Liver (tissue), 8 donors: ENCODE measurements at regions not wholly inside any gene's neighbourhood (a gene's known extent, or its start where the extent isn't known, plus 50 kb on each side); places are given as distances from the start of the nearest gene placed in this dataset.

Experiments used
- DNase-seq: peaks from one replicate; pipeline ENCODE4 v3.0.0-alpha.2; 2017; ENCODE audit warnings: low spot score
- H3K27ac ChIP-seq, 2 donors: one replicate each; pipeline ENCODE4 v1.7.0; 2013; ENCODE audit warnings: inconsistent platforms in 2 of 2, low read length in 2 of 2, control low read depth in 1 of 2, low read depth in 1 of 2, mild to moderate bottlenecking in 1 of 2
- H3K27me3 ChIP-seq, 4 donors: one replicate each; pipeline versions ENCODE4 v1.6.1 to v1.7.0; 2013; ENCODE audit warnings: low read length in 3 of 4, inconsistent platforms in 1 of 4, mild to moderate bottlenecking in 1 of 4, moderate library complexity in 1 of 4; ENCODE audit not compliant: control insufficient read depth in 4 of 4, insufficient read depth in 4 of 4
- H3K36me3 ChIP-seq, 4 donors: one replicate each; pipeline versions ENCODE4 v1.6.1 to v1.7.0; 2013; ENCODE audit warnings: low read length in 3 of 4, mild to moderate bottlenecking in 3 of 4, low read depth in 1 of 4, moderate library complexity in 1 of 4; ENCODE audit not compliant: control insufficient read depth in 4 of 4, insufficient read depth in 3 of 4
- H3K4me1 ChIP-seq, 4 donors: one replicate each; pipeline versions ENCODE4 v1.6.1 to v1.7.0; 2013; ENCODE audit warnings: low read length in 3 of 4, mild to moderate bottlenecking in 3 of 4, moderate library complexity in 1 of 4; ENCODE audit not compliant: control insufficient read depth in 4 of 4, insufficient read depth in 4 of 4
- H3K4me3 ChIP-seq, 3 donors: one replicate each; pipeline versions ENCODE4 v1.6.1 to v1.7.0; 2013; ENCODE audit warnings: low read length in 3 of 3, control low read depth in 1 of 3, low read depth in 1 of 3, mild to moderate bottlenecking in 1 of 3
- H3K9ac ChIP-seq, 2 donors: one replicate each; pipeline ENCODE4 v1.7.0; 2013; ENCODE audit warnings: low read length in 2 of 2, mild to moderate bottlenecking in 2 of 2, moderate library complexity in 2 of 2, control low read depth in 1 of 2, low read depth in 1 of 2
- H3K9me3 ChIP-seq, 4 donors: one replicate each; pipeline versions ENCODE4 v1.6.1 to v1.7.0; 2013; ENCODE audit warnings: low read length in 3 of 4; ENCODE audit not compliant: control insufficient read depth in 4 of 4
- ATF3 ChIP-seq: IDR thresholded peaks from 2 replicates; pipeline ENCODE4 v1.6.1; 2016; ENCODE audit warnings: antibody characterized with exemption
- CTCF ChIP-seq: fragments of 150-350 bp; IDR thresholded peaks from 2 replicates; pipeline ENCODE4 v1.5.1; 2017; ENCODE audit warnings: improper control_type of control experiment, low read depth, low read length; ENCODE audit not compliant: missing input control
- EGR1 ChIP-seq, 2 donors: IDR thresholded peaks; 2 replicates each; pipeline ENCODE4 v1.6.1; 2016 to 2018; ENCODE audit warnings: antibody characterized with exemption in 2 of 2, low read depth in 2 of 2
- FOXA2 ChIP-seq: IDR thresholded peaks from 2 replicates; pipeline ENCODE4 v1.6.1; 2016; ENCODE audit warnings: antibody characterized with exemption
- RAD21 ChIP-seq, 2 donors: IDR thresholded peaks; 2 replicates each; pipeline ENCODE4 v1.6.1; 2016; ENCODE audit warnings: antibody characterized with exemption in 2 of 2, mild to moderate bottlenecking in 2 of 2
- REST ChIP-seq: IDR thresholded peaks from 2 replicates; pipeline ENCODE4 v1.6.1; 2016; ENCODE audit warnings: antibody characterized with exemption, mild to moderate bottlenecking
- SP1 ChIP-seq: IDR thresholded peaks from 2 replicates; pipeline ENCODE4 v1.6.1; 2018; ENCODE audit warnings: antibody characterized with exemption, mild to moderate bottlenecking
- TAF1 ChIP-seq: conservative IDR thresholded peaks from 2 replicates; pipeline ENCODE4 v1.6.1; 2016; ENCODE audit warnings: antibody characterized with exemption, mild to moderate bottlenecking
- ZBTB33 ChIP-seq: IDR thresholded peaks from 2 replicates; pipeline ENCODE4 v1.6.1; 2016; ENCODE audit warnings: antibody characterized with exemption
- WGBS: extraction: QIAGEN DNeasy Blood & Tissue Kit; methylation state at CpG from one replicate; pipeline ENCODE4 v1.1.7; 2013; 5-methylcytosine and 5-hydroxymethylcytosine counted together
- donor health status: healthy.
- donor health status: healthy.
- donor health status: healthy.
- donor health status: healthy.
- donor health status: healthy.

- TF ChIP-seq EGR1 (IDR thresholded peaks at IDR 0.05; ENCODE audit: low read depth in 2 of 2) (no peak), RAD21 (IDR thresholded peaks at IDR 0.05) (no peak), TAF1 (no peak), SP1 (no peak)
- H3K4me3 ChIP-seq = no peak overlapping the region
- 69% methylated on average over 10 of the region's 10 CpGs for WGBS
- no peaks in the 10 kb centered on the region for H3K36me3 ChIP-seq
- no peaks in the 10 kb centered on the region for H3K4me1 ChIP-seq
- H3K9ac ChIP-seq = no peak overlapping the region
- peaks cover 0 to 8% (median 0%) of the 10 kb centered on the region in 4 donors for H3K9me3 ChIP-seq
- no peak for DNase-seq
- no peaks in the 10 kb centered on the region for H3K27me3 ChIP-seq
- H3K27ac ChIP-seq = no peak overlapping the region
Observed at GRCh38 chr2:221716426-221717303, 144.6 kb upstream of the EPHA4 start.

GRCh38 chr2:221715523-221716247 is 143.6 kb upstream of the EPHA4 start:
- Histone ChIP-seq H3K4me3 (no peak overlapping the region), H3K9ac (no peak overlapping the region), H3K27ac (no peak overlapping the region), H3K4me1 (no peaks in the 10 kb centered on the region), H3K36me3 (no peaks in the 10 kb centered on the region), H3K27me3 (no peaks in the 10 kb centered on the region), H3K9me3 (peaks cover 0 to 8% (median 0%) of the 10 kb centered on the region in 4 donors)
- 62% methylated on average over 6 of the region's 6 CpGs for WGBS
- no peak for DNase-seq
- TF ChIP-seq EGR1 (IDR thresholded peaks at IDR 0.05; ENCODE audit: low read depth in 2 of 2) (no peak), CTCF (no peak), ATF3 (no peak), TAF1 (no peak), REST (no peak)

GRCh38 chr2:221710744-221711143 is 138.6 kb upstream of the EPHA4 start:
- no peaks in the 10 kb centered on the region for H3K36me3 ChIP-seq
- no peak overlapping the region for H3K9ac ChIP-seq
- no peaks in the 10 kb centered on the region for H3K4me1 ChIP-seq
- no peak for DNase-seq
- no peaks in the 10 kb centered on the region for H3K27me3 ChIP-seq
- peaks cover 0 to 6% (median 0%) of the 10 kb centered on the region in 4 donors for H3K9me3 ChIP-seq
- no peak overlapping the region for H3K27ac ChIP-seq
- H3K4me3 ChIP-seq = no peak overlapping the region
- WGBS = 83% methylated on average over 3 of the region's 3 CpGs
- no peak for TF ChIP-seq ZBTB33
- no peak for TF ChIP-seq CTCF
- TF ChIP-seq TAF1 = no peak
- no peak for TF ChIP-seq REST
- no peak for TF ChIP-seq FOXA2
